AG09309 (cell line): ENCODE measurements at regions not wholly inside any gene's neighbourhood (a gene's known extent, or its start where the extent isn't known, plus 50 kb on each side); places are given as distances from the start of the nearest gene placed in this dataset.

Experiments
- DNase-seq: peaks from one replicate; pipeline ENCODE4 v3.0.0-alpha.2; 2010; ENCODE audit warnings: low read depth
- H3K4me3 ChIP-seq: 2 replicates; pipeline ENCODE4 v1.5.1; 2011; ENCODE audit warnings: mild to moderate bottlenecking, low read depth, low read length, moderate library complexity; ENCODE audit not compliant: control insufficient read depth
- TF ChIP-seq, protein P1 (sequence below): IDR thresholded peaks from 2 replicates; pipeline ENCODE4 v1.5.1; 2011; ENCODE audit warnings: mild to moderate bottlenecking, low read depth, low read length, inconsistent platforms; ENCODE audit not compliant: insufficient read depth, control insufficient read depth; ENCODE audit errors: missing control alignments

DNA sequence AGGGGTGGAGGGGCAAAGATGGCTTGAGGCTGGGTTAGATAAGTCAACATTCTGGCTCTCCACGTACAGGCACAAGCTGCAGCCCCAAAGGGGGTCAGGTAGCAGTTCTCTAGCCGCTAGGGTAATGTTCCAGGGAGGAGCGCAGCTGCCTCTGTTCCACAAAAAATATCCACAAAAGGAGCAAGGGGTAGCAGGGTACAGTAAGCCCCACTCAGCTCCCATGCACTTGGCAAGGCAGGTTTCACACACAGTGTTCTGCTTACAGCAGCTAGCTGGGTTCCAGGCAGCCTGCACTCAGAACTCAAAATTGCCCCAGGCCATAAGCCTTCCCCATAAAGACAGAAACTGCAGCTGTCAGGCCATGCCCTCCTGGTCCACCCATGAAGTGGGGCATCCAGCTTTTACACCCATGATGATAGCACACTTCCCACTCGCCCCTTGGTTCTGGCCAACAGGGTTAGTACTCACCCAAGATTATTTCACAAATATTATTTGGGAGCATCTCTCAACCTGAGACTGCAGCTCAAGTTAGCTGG is 130.0 kb downstream of the CYSLTR2 start:
- TF ChIP-seq, protein P1, sequence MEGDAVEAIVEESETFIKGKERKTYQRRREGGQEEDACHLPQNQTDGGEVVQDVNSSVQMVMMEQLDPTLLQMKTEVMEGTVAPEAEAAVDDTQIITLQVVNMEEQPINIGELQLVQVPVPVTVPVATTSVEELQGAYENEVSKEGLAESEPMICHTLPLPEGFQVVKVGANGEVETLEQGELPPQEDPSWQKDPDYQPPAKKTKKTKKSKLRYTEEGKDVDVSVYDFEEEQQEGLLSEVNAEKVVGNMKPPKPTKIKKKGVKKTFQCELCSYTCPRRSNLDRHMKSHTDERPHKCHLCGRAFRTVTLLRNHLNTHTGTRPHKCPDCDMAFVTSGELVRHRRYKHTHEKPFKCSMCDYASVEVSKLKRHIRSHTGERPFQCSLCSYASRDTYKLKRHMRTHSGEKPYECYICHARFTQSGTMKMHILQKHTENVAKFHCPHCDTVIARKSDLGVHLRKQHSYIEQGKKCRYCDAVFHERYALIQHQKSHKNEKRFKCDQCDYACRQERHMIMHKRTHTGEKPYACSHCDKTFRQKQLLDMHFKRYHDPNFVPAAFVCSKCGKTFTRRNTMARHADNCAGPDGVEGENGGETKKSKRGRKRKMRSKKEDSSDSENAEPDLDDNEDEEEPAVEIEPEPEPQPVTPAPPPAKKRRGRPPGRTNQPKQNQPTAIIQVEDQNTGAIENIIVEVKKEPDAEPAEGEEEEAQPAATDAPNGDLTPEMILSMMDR: no peak
- no peak for DNase-seq
- H3K4me3 ChIP-seq: no peak overlapping the region

GRCh38 chr13:48784916-48785548 is 131.3 kb downstream of the CYSLTR2 start:
- DNase-seq: no peak
- H3K4me3 ChIP-seq: no peak overlapping the region
- TF ChIP-seq, protein P1: no peak

DNA sequence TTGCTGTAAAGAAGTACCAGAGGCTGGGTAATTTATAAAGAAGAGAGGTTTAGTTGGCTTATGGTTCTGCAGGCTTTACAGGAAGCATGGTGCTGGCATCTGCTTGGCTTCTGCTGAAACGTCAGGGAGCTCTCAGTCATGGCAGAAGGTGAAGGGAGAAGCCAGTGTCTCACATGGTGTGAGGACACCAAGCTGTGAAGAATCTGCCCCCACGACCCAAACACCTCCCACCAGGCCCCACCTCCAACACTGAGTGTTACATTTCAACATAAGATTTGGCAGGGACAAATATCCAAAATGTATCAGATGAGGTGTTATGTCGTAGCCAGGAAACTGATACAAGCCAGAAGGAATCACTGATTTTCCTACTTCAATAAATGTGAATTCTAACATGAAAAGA is 136.5 kb downstream of the CYSLTR2 start:
- TF ChIP-seq, protein P1: no peak
- DNase-seq: no peak
- H3K4me3 ChIP-seq: no peak overlapping the region

DNA sequence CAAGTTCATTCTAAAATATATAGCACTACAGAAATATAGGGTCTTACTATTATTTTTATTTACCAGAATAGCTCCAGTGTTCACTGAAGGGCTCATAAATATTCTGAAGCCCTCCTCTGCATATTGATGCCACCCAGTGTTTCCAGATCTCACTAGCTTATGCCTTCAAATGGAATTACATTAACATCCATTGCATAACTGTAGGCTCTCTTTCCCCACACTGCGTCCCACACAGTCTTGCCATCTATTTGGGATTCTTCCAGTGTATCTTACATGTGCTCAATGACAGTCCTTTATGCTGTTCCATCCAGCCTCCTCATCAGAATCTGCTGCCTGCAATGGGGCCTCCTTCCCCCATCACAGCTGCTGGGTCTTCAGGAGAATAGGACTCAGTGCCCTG is 137.2 kb downstream of the CYSLTR2 start:
- no peak overlapping the region for H3K4me3 ChIP-seq
- TF ChIP-seq, protein P1: no peak
- DNase-seq: no peak

DNA sequence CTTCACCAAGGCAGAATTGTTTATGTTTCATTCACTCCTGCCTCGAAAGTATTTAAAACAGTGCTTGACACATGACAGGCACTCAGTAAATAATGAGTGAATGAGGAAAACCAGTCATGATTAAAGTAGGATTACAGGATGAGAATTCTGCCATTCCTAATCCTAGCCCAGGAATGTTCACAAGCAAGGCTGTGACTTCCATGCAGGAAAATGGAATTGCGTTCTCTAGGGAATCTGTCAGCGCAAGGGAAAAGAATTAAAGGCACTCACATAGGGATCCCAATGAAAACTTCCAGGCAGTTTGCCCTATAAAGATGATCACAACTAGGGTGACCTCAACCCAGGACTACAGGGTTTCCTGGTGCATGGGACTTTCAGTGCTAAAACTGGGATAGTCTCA is 143.4 kb downstream of the CYSLTR2 start:
- TF ChIP-seq, protein P1: no peak
- DNase-seq: no peak

DNA sequence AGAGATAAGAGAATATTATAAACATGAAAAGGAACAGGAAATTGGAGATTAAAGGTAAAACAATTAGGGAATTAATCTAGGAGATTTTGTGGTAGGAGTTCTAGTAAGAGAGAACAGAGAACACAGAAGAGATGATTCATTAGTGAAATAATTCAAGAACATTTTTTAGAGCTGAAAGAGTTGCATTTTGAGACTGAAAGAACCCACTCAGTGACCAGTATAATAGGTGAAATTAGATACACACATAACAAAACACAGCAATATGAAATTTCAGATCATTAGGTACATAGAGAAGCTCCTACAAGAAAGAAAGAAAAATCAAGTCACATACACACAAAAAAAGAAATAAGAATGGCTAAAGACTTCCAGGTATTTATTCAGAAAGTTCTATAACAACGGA is 144.0 kb downstream of the CYSLTR2 start:
- TF ChIP-seq, protein P1: no peak
- no peak for DNase-seq
- no peak overlapping the region for H3K4me3 ChIP-seq

More for the DNA sequence above, 143.4 kb downstream of the CYSLTR2 start:
- no peak overlapping the region for H3K4me3 ChIP-seq
